ENCODE measurements at regions not wholly inside any gene's neighbourhood (a gene's known extent, or its start where the extent isn't known, plus 50 kb on each side); places are given as distances from the start of the nearest gene placed in this dataset.

- no peak overlapping the region for H3K9ac ChIP-seq (ENCODE audit: insufficient read depth, low read length, poor library complexity, severe bottlenecking)
- peaks cover 18 to 31% (median 20%) of the 10 kb centered on the region in 7 donors for H3K9me3 Mint-ChIP-seq
- WGBS (ENCODE audit: insufficient coverage), result 89% methylated on average over 6 of the region's 6 CpGs
- no peak overlapping the region for H3K27ac Mint-ChIP-seq
- no peaks in the 10 kb centered on the region for H3K4me1 Mint-ChIP-seq
- no peaks in the 10 kb centered on the region for H3K36me3 ChIP-seq (replicated peaks in 1 of 2; ENCODE audit: control insufficient read depth in 1 of 2, insufficient read depth in 2 of 2, low read length in 2 of 2)
- peaks cover 0 to 3% (median 2%) of the 10 kb centered on the region in 3 donors for H3K27me3 Mint-ChIP-seq (ENCODE audit: low read depth in 3 of 3)
- H3K79me2 ChIP-seq (ENCODE audit: insufficient read depth, low read length), result no peaks in the 10 kb centered on the region
- no peak overlapping the region for H2AFZ ChIP-seq (ENCODE audit: insufficient read depth, low read depth, low read length, poor library complexity, severe bottlenecking)
- DNase-seq, result no peak
- H3K4me3 Mint-ChIP-seq, result no peak overlapping the region
- no peak overlapping the region for H3K27ac ChIP-seq (ENCODE audit: low read depth in 1 of 2, low read length in 2 of 2)
- H3K4me2 ChIP-seq (replicated peaks; ENCODE audit: extremely low read depth, low read length, poor library complexity, severe bottlenecking), result no peak overlapping the region
- no peaks in the 10 kb centered on the region for H3K36me3 Mint-ChIP-seq
- H3K9me3 ChIP-seq (replicated peaks in 1 of 2; ENCODE audit: control insufficient read depth in 1 of 2, insufficient read depth in 1 of 2, low read length in 2 of 2), result peaks cover 10 to 20% of the 10 kb centered on the region in 2 donors
- H4K20me1 ChIP-seq (ENCODE audit: insufficient read depth, low read length), result no peaks in the 10 kb centered on the region
- intact Hi-C loops (cut with micrococcal nuclease), result no loop called here
- TF ChIP-seq, protein P1, sequence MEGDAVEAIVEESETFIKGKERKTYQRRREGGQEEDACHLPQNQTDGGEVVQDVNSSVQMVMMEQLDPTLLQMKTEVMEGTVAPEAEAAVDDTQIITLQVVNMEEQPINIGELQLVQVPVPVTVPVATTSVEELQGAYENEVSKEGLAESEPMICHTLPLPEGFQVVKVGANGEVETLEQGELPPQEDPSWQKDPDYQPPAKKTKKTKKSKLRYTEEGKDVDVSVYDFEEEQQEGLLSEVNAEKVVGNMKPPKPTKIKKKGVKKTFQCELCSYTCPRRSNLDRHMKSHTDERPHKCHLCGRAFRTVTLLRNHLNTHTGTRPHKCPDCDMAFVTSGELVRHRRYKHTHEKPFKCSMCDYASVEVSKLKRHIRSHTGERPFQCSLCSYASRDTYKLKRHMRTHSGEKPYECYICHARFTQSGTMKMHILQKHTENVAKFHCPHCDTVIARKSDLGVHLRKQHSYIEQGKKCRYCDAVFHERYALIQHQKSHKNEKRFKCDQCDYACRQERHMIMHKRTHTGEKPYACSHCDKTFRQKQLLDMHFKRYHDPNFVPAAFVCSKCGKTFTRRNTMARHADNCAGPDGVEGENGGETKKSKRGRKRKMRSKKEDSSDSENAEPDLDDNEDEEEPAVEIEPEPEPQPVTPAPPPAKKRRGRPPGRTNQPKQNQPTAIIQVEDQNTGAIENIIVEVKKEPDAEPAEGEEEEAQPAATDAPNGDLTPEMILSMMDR (IDR thresholded peaks at IDR 0.05), result no peak
- no peaks in the 10 kb centered on the region for H3K4me1 ChIP-seq (ENCODE audit: control insufficient read depth in 1 of 2, insufficient read depth in 2 of 2, low read length in 2 of 2)
- H3K27me3 ChIP-seq (ENCODE audit: control insufficient read depth in 2 of 2, insufficient read depth in 2 of 2, low read length in 2 of 2), result no peaks in the 10 kb centered on the region
- no peak overlapping the region for H3K4me3 ChIP-seq (replicated peaks in 1 of 3; ENCODE audit: low read depth in 2 of 3, low read length in 3 of 3)
Measured at GRCh38 chr18:78487649-78488048, 492.0 kb upstream of the SALL3 start.

DNA sequence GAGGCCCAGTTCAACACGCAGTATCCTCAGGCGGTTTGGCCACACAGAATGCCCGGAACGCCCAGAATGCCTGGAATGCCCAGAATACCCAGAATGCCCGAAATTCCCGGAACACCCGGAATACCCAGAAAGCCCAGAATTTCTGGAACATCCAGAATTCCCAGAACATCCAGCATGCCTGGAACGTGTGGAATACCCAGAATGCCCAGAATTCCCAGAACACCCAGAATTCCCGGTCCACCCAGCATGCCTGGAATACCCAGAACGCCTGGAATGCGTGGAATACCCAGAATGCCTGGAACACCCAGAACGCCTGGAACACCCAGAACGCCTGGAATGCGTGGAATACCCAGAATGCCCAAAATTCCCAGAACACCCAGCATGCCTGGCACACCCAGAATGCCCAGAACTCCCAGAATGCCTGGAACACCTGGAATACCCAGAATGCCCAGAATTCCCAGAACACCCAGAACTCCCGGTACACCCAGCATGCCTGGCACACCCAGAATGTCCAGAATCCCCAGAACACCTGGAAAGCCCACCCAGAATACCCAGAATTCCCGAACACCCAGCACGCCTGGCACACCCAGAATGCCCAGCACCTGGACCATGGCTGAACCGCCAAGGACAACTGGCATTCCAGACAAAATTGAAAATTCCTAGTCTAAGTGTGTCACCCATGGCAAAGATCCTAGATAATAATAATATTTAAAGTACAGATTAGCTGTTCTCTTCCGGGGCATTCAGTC lies 487.4 kb upstream of the SALL3 start:
- Histone ChIP-seq H2AFZ (ENCODE audit: insufficient read depth, low read depth, low read length, poor library complexity, severe bottlenecking) (no peak overlapping the region), H3K79me2 (ENCODE audit: insufficient read depth, low read length) (no peaks in the 10 kb centered on the region), H3K4me2 (replicated peaks; ENCODE audit: extremely low read depth, low read length, poor library complexity, severe bottlenecking) (no peak overlapping the region), H3K9ac (ENCODE audit: insufficient read depth, low read length, poor library complexity, severe bottlenecking) (no peak overlapping the region), H3K27me3 (ENCODE audit: control insufficient read depth in 2 of 2, insufficient read depth in 2 of 2, low read length in 2 of 2) (no peaks in the 10 kb centered on the region), H3K36me3 (replicated peaks in 1 of 2; ENCODE audit: control insufficient read depth in 1 of 2, insufficient read depth in 2 of 2, low read length in 2 of 2) (no peaks in the 10 kb centered on the region), H3K4me3 (replicated peaks in 1 of 3; ENCODE audit: low read depth in 2 of 3, low read length in 3 of 3) (no peak overlapping the region), H4K20me1 (ENCODE audit: insufficient read depth, low read length) (no peaks in the 10 kb centered on the region), H3K4me1 (ENCODE audit: control insufficient read depth in 1 of 2, insufficient read depth in 2 of 2, low read length in 2 of 2) (no peaks in the 10 kb centered on the region), H3K9me3 (replicated peaks in 1 of 2; ENCODE audit: control insufficient read depth in 1 of 2, insufficient read depth in 1 of 2, low read length in 2 of 2) (peaks cover 40 to 45% of the 10 kb centered on the region in 2 donors), H3K27ac (ENCODE audit: low read depth in 1 of 2, low read length in 2 of 2) (no peak overlapping the region)
- intact Hi-C loops (cut with micrococcal nuclease), result no loop called here
- DNase-seq, result no peak
- Mint-ChIP-seq H3K4me3 (no peak overlapping the region), H3K27ac (no peak overlapping the region), H3K36me3 (no peaks in the 10 kb centered on the region), H3K9me3 (peaks cover 18 to 39% (median 32%) of the 10 kb centered on the region in 7 donors), H3K27me3 (ENCODE audit: low read depth in 3 of 3) (peaks cover 0 to 5% (median 3%) of the 10 kb centered on the region in 3 donors), H3K4me1 (no peaks in the 10 kb centered on the region)
- TF ChIP-seq, protein P1 (IDR thresholded peaks at IDR 0.05), result no peak
- 95% methylated on average over 17 of the region's 19 CpGs for WGBS (ENCODE audit: insufficient coverage)
